ENCODE measurements at regions not wholly inside any gene's neighbourhood (a gene's known extent, or its start where the extent isn't known, plus 50 kb on each side); places are given as distances from the start of the nearest gene placed in this dataset.

GRCh38 chr20:50399555-50399916 lies 110.6 kb upstream of the PTPN1 start:
- Mint-ChIP-seq H3K9me3 (no peaks in the 10 kb centered on the region), H3K27ac (no peak overlapping the region), H3K36me3 (ENCODE audit: low read depth) (no peaks in the 10 kb centered on the region), H3K27me3 (ENCODE audit: low read depth, poor library complexity) (peaks cover 15% of the 10 kb centered on the region), H3K4me3 (no peak overlapping the region), H3K4me1 (peaks cover 56% of the 10 kb centered on the region)
- no peak for DNase-seq
- TF ChIP-seq CTCF (IDR thresholded peaks at IDR 0.05): no peak

- no peak for TF ChIP-seq CTCF (IDR thresholded peaks at IDR 0.05)
- peaks cover 56% of the 10 kb centered on the region for H3K4me1 Mint-ChIP-seq
- no peak for DNase-seq
- peak overlapping the region; percentile 12 for H3K4me3 Mint-ChIP-seq
- no peaks in the 10 kb centered on the region for H3K36me3 Mint-ChIP-seq (ENCODE audit: low read depth)
- no peak overlapping the region for H3K27ac Mint-ChIP-seq
- H3K27me3 Mint-ChIP-seq (ENCODE audit: low read depth, poor library complexity): peaks cover 16% of the 10 kb centered on the region
- H3K9me3 Mint-ChIP-seq: no peaks in the 10 kb centered on the region
These were observed 110.1 kb upstream of the PTPN1 start for GRCh38 chr20:50399917-50400704.

- Mint-ChIP-seq H3K4me3 (no peak overlapping the region), H3K27me3 (ENCODE audit: low read depth, poor library complexity) (peaks cover 23% of the 10 kb centered on the region), H3K9me3 (no peaks in the 10 kb centered on the region), H3K27ac (no peak overlapping the region), H3K4me1 (peaks cover 58% of the 10 kb centered on the region), H3K36me3 (ENCODE audit: low read depth) (no peaks in the 10 kb centered on the region)
- TF ChIP-seq CTCF (IDR thresholded peaks at IDR 0.05): no peak
- no peak for DNase-seq
These were observed 109.2 kb upstream of the PTPN1 start for GRCh38 chr20:50400705-50401586.

- DNase-seq: no peak
- TF ChIP-seq CTCF (IDR thresholded peaks at IDR 0.05): no peak
- H3K4me1 Mint-ChIP-seq: peaks cover 58% of the 10 kb centered on the region
- H3K27ac Mint-ChIP-seq: peak overlapping the region; percentile 53
- no peaks in the 10 kb centered on the region for H3K36me3 Mint-ChIP-seq (ENCODE audit: low read depth)
- no peaks in the 10 kb centered on the region for H3K9me3 Mint-ChIP-seq
- no peak overlapping the region for H3K4me3 Mint-ChIP-seq
- H3K27me3 Mint-ChIP-seq (ENCODE audit: low read depth, poor library complexity): peaks cover 22% of the 10 kb centered on the region
These were observed 108.4 kb upstream of the PTPN1 start for GRCh38 chr20:50401587-50402418.

DNA sequence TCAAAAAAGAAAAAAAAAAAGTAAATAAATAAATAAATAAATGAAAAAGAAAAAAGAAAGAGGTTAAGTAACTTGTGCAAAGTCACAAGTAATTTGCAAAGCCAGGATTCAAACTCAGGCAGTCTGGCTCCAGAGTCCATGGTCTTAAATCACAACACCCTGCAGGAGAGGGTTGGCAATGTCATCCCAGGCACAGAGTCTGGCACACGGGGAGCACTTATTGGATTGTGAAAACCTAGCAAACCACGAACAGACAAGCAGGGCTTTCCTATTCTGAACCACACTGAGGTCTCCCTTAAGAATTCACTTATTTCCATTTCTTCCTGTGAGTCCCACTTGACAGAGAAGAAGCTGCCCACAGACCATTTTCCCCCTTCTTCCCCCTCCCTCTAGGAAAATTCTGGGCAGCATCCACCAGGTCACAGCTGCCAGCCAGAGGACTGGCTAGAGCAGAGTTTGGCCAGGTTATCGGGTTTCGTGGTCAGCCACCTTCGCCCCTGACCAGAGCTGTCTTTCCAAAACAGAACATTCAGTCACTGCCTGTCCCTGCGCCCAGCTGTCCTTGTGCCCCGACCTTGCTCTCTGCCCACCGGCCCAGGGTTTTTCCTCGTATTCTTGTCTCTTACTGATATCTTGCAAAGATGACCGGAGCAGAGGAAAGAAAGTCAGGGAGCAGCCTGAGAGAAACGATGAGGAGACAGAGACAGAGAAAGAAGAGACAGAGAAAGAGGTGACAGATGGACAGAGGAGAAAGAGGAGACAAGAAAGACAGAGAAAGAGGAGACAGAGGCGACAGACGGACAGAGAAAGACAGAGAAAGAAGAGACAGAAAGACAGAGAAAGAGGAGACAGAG lies 106.4 kb upstream of the PTPN1 start:
- TF ChIP-seq CTCF (IDR thresholded peaks at IDR 0.05): no peak
- H3K36me3 Mint-ChIP-seq (ENCODE audit: low read depth): no peaks in the 10 kb centered on the region
- peaks cover 52% of the 10 kb centered on the region for H3K4me1 Mint-ChIP-seq
- no peak overlapping the region for H3K4me3 Mint-ChIP-seq
- DNase-seq: no peak
- H3K9me3 Mint-ChIP-seq: no peaks in the 10 kb centered on the region
- no peak overlapping the region for H3K27ac Mint-ChIP-seq
- H3K27me3 Mint-ChIP-seq (ENCODE audit: low read depth, poor library complexity): peaks cover 20% of the 10 kb centered on the region
